T-helper 1 cell treated with Interleukin-12 subunit alpha and Interleukin-12 subunit beta and Interleukin-4 antibody, amounts not matched to agents 30 μg/mL and 1 μg/mL, for 36 hours (primary cell): ENCODE measurements at regions not wholly inside any gene's neighbourhood (a gene's known extent, or its start where the extent isn't known, plus 50 kb on each side); places are given as distances from the start of the nearest gene placed in this dataset.
"Not testable (repeated sequence)": the region's sequence is repeated elsewhere in the genome, so short reads cannot be mapped to it uniquely, and the experiment has no call there.

Source experiments
- H3K27ac Mint-ChIP-seq: one replicate; pipeline ENCODE4 v1.8.0; 2021; ENCODE audit warnings: mild to moderate bottlenecking, mixed read lengths
- H3K27me3 Mint-ChIP-seq: one replicate; pipeline ENCODE4 v1.8.0; 2021; ENCODE audit warnings: low read depth, mixed read lengths
- H3K36me3 Mint-ChIP-seq: one replicate; pipeline ENCODE4 v1.8.0; 2021; ENCODE audit warnings: low read depth, mixed read lengths
- H3K4me1 Mint-ChIP-seq: one replicate; pipeline ENCODE4 v1.8.0; 2021; ENCODE audit warnings: low read depth, mixed read lengths
- H3K4me3 Mint-ChIP-seq: one replicate; pipeline ENCODE4 v1.8.0; 2021; ENCODE audit warnings: mild to moderate bottlenecking, moderate library complexity, mixed read lengths
- H3K9me3 Mint-ChIP-seq: one replicate; pipeline ENCODE4 v1.8.0; 2021; ENCODE audit warnings: mixed read lengths

DNA sequence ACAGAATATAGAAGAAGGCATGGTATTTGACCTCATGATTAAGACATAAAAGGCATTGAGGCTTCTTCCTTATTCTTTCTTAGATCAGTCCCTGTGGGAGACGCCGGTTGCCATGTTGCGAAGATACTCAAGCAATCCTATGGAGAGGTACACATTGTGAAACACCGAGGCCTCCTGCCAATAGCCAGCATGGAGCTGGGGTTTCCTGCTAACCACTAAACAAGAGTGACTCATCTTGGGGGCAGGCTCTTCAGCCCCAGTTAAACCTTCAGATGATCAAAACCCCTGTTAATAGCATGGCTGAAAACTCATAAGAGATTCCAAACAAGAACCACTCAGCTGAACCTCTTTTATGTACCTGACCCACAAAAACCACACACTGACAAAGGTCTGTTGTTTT lies 478.8 kb downstream of the CD83 start:
- no peak overlapping the region for H3K4me3 Mint-ChIP-seq
- no peaks in the 10 kb centered on the region for H3K36me3 Mint-ChIP-seq
- H3K9me3 Mint-ChIP-seq = peaks cover 10% of the 10 kb centered on the region
- no peaks in the 10 kb centered on the region for H3K27me3 Mint-ChIP-seq
- no peaks in the 10 kb centered on the region for H3K4me1 Mint-ChIP-seq
- H3K27ac Mint-ChIP-seq = no peak overlapping the region

DNA sequence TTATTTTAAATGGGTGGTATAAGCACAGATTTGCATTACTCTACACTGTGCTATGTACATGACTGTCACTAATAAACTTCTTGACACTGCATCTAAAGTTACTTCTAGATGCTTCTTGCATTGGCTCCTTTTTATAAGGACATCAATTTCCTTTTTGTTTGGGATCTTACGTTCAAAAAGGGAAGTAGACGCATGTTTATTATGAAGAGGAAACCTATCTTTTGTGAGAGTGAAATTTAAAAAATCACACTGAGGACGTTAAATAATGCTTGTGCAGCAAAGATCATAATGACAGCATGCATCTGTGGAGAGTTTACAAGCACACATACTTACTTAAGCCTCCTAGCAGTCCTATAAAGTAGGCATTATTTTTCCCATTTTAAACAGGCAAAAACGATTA lies 479.5 kb downstream of the CD83 start:
- Mint-ChIP-seq H3K27ac (no peak overlapping the region), H3K4me3 (no peak overlapping the region), H3K9me3 (peaks cover 10% of the 10 kb centered on the region), H3K36me3 (no peaks in the 10 kb centered on the region), H3K27me3 (no peaks in the 10 kb centered on the region), H3K4me1 (no peaks in the 10 kb centered on the region)

DNA sequence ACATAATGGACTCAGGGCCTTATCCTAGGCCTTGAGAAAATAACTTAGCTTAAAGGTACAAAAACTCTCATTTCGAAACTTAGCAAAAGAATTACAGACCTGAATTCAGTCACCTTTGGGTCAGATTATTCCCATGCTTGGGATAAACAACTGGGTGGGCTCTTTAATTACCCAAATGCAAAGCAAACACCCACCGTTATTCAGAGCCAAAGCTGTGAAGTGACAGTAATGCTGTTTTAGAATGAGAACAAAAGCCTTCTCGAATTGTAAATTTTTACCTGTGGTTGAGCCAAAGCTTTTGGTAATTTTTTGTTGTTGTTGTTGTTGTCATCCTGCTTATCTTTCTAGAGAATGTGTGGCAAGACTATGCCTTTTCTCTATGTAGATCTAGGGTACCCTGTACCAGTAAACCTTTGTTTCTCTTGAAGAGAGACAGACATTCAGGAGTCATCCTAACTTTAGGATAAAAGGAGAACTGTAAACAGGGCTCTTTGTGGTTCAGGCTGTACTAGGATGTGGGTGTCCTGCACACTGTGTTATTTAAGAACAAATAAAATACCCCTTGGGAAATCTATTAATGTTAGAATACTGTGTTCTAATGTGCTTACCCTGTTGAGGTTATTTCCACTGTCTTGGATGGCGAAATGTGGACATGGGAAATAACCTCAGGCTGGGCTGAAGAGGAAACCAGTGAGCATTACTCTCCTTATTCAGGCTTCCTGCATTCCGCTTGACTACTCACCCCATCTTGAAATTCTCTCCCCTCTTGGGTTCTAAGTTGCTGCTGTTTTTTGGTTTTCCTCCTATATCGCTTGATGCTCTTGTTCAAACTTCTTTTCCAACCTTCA lies 480.7 kb downstream of the CD83 start:
- Mint-ChIP-seq H3K27ac (no peak overlapping the region), H3K4me1 (no peaks in the 10 kb centered on the region), H3K36me3 (no peaks in the 10 kb centered on the region)

DNA sequence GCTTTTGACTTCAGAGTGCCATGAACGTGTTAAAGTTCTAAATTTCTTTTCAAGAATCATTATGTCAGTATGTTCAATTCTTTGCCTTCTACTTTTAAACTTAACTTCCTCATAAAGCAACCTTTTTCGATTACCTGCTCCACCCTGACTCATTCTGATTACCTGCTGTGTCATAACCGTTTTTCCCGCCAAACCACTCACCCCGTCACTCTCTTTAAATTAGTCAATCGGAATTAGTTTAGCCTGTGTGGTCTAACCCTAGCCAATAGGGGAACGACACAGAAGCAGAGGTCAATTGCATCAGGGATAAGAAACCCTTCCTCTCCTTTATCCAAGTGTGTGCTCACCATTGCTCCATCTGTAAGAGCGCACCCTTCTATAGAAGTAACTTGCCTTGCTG lies 482.7 kb downstream of the CD83 start:
- not testable (repeated sequence) for H3K4me3 Mint-ChIP-seq, H3K4me1 Mint-ChIP-seq, H3K36me3 Mint-ChIP-seq, H3K9me3 Mint-ChIP-seq, H3K27me3 Mint-ChIP-seq, H3K27ac Mint-ChIP-seq

More for the DNA sequence above, 480.7 kb downstream of the CD83 start:
- peaks cover 10% of the 10 kb centered on the region for H3K9me3 Mint-ChIP-seq
- no peak overlapping the region for H3K4me3 Mint-ChIP-seq
- H3K27me3 Mint-ChIP-seq = no peaks in the 10 kb centered on the region

DNA sequence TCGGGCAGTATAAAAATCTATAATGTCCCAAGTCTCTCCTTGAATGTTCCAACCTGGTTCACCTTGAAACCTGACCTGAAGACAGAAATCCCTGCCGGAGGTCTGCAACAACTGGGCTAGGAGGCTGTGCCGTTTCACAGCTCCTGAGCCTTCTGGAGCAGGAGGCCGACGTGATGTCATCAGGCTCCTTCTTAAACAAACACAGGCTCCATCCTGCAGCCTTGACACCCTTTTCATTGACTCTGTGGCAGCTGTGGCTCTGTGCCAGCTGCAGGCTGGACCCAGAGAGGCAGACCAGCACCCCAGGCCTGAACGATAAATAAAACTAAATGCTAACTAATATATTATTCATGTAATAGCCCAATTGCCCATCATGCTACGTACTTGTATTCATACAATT lies 483.9 kb downstream of the CD83 start:
- H3K27me3 Mint-ChIP-seq = peaks cover 3% of the 10 kb centered on the region
- no peaks in the 10 kb centered on the region for H3K4me1 Mint-ChIP-seq
- no peak overlapping the region for H3K4me3 Mint-ChIP-seq
- peaks cover 7% of the 10 kb centered on the region for H3K9me3 Mint-ChIP-seq
- no peak overlapping the region for H3K27ac Mint-ChIP-seq
- no peaks in the 10 kb centered on the region for H3K36me3 Mint-ChIP-seq

DNA sequence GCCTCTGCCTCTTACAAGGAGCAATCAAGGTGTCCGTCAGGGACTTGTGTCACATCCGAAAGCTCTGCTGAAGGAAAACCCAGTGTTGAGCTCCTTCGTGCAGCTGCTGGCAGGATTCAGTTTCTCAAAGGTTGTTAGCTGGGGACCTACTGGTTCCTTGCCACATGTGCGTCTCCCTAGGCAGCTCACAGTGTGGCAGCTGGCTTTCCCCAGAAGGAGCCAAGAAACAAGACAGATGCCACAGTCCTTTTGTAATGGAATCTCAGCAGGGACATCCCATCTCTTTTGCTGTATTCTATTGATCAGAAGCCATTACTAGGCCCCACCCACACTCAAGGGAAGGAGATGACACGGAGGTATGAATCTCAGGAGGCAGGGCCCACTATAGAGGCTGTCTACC lies 488.8 kb downstream of the CD83 start:
- Mint-ChIP-seq H3K4me1 (no peaks in the 10 kb centered on the region), H3K9me3 (peaks cover 3% of the 10 kb centered on the region), H3K27ac (no peak overlapping the region), H3K36me3 (no peaks in the 10 kb centered on the region), H3K4me3 (no peak overlapping the region), H3K27me3 (peaks cover 7% of the 10 kb centered on the region)

DNA sequence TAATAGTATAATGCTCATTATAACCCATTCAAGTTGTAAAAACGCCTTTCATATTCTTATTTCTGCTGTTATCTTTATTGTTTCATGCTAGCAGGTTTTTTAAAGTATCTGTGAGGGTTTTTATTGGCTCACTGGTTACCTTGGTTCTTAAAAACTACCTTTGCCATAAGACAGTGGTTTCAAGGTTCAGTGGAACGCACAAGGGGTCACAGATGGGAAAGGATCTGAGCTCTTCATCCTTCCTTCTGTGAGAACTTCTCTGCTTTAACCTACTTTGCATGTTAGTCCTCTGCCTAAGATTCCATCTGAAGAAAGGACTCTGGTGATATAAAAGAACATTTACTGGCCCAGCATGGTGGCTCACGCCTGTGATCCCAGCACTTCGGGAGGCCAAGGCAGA lies 492.6 kb downstream of the CD83 start:
- no peaks in the 10 kb centered on the region for H3K4me1 Mint-ChIP-seq
- H3K9me3 Mint-ChIP-seq = peaks cover 4% of the 10 kb centered on the region
- H3K27ac Mint-ChIP-seq = no peak overlapping the region
- H3K4me3 Mint-ChIP-seq = no peak overlapping the region
- H3K27me3 Mint-ChIP-seq = peaks cover 11% of the 10 kb centered on the region
- no peaks in the 10 kb centered on the region for H3K36me3 Mint-ChIP-seq

DNA sequence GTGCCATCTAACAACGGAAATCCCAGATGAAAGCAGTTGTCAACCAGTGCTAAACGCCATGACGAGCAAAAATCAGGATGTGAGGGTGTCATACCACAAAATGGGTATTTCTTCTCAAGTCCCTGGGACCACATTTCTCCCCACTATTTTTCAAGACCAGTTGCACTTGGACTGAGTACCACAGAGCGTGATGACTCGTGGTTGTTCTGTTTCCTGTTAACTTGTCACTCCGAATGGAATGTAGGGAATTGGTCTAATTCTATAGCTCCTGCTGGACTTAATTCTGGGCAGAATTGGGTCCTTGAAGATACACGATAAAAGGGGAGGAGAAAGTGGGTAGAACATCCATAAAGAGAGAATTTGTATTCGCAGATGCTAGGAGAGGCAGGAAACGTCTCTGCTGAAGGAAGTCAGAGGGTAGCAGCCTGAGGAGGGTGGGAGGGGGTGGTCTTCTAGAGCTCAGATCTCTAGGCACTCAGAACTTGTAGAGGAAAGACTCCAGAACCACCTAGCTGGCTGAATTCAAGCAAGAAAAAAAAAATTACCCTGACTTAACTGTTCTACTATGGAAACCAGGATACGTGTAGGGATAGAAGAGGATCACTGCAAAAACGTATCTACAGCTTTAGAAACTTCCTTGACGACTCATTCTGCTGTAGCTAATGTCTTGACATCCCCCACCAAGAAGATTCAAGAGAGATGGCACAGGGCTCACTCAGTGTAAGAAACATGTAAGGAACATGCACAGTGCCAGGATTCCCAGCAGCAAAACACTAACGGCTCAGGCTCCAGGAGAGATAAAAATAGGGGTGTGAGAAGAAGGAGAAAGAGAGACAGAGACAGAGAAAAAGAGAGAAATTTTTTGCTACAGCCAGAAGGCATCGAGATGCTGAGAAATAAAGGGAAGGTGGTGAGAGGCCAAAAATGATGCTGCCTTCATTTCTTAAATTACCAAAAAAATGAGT lies 494.7 kb downstream of the CD83 start:
- Mint-ChIP-seq H3K27me3 (peaks cover 8% of the 10 kb centered on the region), H3K4me3 (no peak overlapping the region)

DNA sequence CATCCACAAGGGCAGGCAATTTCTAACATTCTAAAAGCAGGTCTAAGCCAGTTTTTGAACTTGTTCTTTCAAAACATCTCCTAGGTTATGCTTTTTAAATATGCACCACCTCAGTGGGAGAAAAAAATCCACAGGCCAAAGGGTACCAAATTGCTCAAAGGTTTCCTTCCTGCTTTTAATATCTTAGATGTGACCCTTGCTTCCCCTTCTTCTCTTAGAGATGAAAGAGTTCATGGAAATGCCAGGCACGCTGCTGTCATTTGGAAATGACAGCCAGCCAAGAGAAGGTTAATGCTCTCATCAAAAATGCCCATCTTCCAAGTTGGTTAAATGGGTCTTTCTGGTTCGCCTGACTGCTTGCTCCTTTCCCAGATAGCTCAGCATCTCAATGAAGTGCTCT lies 497.1 kb downstream of the CD83 start:
- no peak overlapping the region for H3K4me3 Mint-ChIP-seq
- H3K27ac Mint-ChIP-seq = no peak overlapping the region
- no peaks in the 10 kb centered on the region for H3K36me3 Mint-ChIP-seq
- peaks cover 17% of the 10 kb centered on the region for H3K9me3 Mint-ChIP-seq
- no peaks in the 10 kb centered on the region for H3K4me1 Mint-ChIP-seq
- H3K27me3 Mint-ChIP-seq = peaks cover 27% of the 10 kb centered on the region

More for the DNA sequence above, 494.7 kb downstream of the CD83 start:
- Mint-ChIP-seq H3K9me3 (peaks cover 17% of the 10 kb centered on the region), H3K4me1 (no peaks in the 10 kb centered on the region), H3K36me3 (no peaks in the 10 kb centered on the region), H3K27ac (no peak overlapping the region)

DNA sequence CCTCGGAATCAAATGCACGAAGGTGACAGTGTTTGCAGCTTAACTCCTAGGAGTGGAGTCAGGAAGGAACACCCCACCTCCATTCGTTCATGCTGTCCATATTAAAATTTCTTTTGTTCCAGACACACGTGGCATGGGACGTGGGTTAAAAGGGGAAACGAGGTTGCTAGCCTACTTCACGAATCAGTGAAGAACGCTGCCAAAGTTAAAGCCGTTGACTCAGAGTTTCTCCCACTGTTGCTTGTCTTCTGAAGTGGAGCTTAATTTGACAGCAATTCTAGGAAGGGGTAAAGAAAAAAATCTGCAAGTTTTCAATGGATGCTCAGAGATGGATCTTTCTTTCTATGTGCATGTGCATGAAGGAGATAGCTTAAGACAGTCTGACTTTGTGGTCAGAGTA lies 499.1 kb downstream of the CD83 start:
- no peaks in the 10 kb centered on the region for H3K36me3 Mint-ChIP-seq

DNA sequence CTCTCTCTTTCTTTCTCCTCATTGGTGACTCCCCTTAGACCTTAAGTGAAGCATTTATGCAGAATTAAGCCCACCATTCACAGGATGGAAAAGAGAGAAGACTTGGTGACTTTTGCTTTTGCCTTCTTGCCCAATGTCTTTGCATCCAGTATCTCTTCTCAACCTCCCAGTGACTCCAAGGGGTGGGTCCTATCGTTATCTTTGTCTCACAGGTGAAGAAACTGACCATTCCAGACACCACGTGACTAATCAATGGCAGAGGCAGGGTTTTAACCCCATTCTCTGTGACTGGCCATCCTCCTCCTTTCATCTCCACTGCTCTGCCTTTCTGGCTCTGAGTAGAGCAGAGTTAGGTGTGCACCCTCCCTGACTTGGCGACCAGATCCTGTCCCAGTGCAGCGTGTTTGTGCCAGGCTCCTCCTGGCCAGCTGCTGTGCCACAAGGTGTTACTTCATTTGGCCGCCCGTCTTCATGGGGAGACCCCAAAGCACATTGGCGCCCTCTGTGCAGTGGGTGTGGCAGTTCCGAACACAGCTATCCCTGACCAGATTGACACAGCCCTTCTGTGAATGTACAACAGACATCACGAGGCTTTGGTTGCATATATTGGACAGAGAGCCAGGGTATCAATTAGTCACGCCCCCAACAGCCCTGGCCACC lies 501.3 kb downstream of the CD83 start:
- Mint-ChIP-seq H3K27me3 (peaks cover 24% of the 10 kb centered on the region), H3K36me3 (no peaks in the 10 kb centered on the region), H3K9me3 (peaks cover 12% of the 10 kb centered on the region), H3K4me1 (no peaks in the 10 kb centered on the region), H3K4me3 (no peak overlapping the region), H3K27ac (no peak overlapping the region)

More for the DNA sequence above, 499.1 kb downstream of the CD83 start:
- no peak overlapping the region for H3K4me3 Mint-ChIP-seq
- no peak overlapping the region for H3K27ac Mint-ChIP-seq
- H3K27me3 Mint-ChIP-seq = peaks cover 23% of the 10 kb centered on the region
- no peaks in the 10 kb centered on the region for H3K4me1 Mint-ChIP-seq
- H3K9me3 Mint-ChIP-seq = peaks cover 12% of the 10 kb centered on the region

DNA sequence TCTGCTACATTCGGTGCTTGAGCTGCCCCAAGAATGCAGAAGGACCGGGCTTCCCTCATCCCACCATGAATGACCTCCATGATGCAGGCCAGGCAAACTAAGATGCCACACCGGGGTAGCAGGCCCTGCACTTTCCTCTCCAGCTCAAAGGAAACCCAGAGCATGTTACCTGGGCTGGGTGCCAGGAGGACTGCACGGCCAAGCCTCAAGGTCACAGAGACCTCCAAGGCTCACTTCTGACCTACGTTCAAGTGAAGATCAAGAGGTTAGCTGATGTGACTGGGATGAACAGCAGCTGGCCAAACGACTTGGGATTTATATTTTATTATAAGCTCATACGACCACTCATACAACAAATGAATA lies 501.8 kb downstream of the CD83 start:
- no peaks in the 10 kb centered on the region for H3K4me1 Mint-ChIP-seq
- no peak overlapping the region for H3K27ac Mint-ChIP-seq
- H3K27me3 Mint-ChIP-seq = peaks cover 26% of the 10 kb centered on the region
- H3K4me3 Mint-ChIP-seq = no peak overlapping the region
- H3K9me3 Mint-ChIP-seq = peaks cover 12% of the 10 kb centered on the region
- no peaks in the 10 kb centered on the region for H3K36me3 Mint-ChIP-seq

DNA sequence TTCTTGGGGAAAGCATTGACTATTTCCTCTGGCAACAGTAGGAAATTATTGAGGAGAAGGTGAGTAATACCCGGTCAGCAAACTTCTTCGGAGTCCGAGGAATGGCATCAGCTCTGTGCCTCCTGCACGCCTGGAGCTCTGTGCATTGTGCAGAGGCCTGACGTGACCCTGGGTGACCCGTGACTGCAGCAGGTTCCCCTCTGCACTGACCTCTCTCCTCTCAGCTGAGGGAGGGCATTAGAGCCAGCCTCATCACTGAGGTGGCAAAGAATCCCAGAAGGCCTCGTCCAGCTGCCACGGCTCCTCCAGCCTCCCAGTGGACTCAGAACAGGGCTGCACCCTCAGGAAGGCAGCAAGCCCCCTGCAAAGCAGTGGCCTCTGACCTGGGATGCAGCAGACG lies 502.9 kb downstream of the CD83 start:
- H3K4me1 Mint-ChIP-seq = peaks cover 3% of the 10 kb centered on the region
- peaks cover 8% of the 10 kb centered on the region for H3K9me3 Mint-ChIP-seq
- H3K27ac Mint-ChIP-seq = no peak overlapping the region
- H3K27me3 Mint-ChIP-seq = peaks cover 31% of the 10 kb centered on the region
- no peak overlapping the region for H3K4me3 Mint-ChIP-seq
- H3K36me3 Mint-ChIP-seq = no peaks in the 10 kb centered on the region

DNA sequence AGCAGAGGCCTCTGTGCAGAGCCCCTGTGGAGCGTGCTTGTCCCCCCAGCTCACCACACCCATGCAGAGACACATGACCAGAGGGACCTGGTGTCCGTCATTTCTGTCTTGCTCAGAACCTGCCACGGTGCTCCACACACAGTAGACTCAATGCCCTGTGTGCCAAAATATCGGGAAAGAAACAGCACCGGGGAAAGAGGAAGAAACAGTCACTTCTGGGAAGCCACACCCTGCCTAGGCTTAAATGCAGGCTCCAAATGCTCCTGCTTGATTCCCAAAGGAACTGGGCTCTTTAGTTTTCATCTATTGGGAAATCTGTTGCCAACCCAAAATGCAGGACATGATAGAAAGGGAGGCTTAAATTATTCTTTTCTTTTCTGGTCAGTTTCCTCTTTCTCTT lies 503.9 kb downstream of the CD83 start:
- Mint-ChIP-seq H3K4me1 (peaks cover 3% of the 10 kb centered on the region), H3K9me3 (peaks cover 4% of the 10 kb centered on the region), H3K27me3 (peaks cover 33% of the 10 kb centered on the region), H3K4me3 (no peak overlapping the region), H3K27ac (no peak overlapping the region), H3K36me3 (no peaks in the 10 kb centered on the region)
